PC-9 (cell line): ENCODE measurements at regions not wholly inside any gene's neighbourhood (a gene's known extent, or its start where the extent isn't known, plus 50 kb on each side); places are given as distances from the start of the nearest gene placed in this dataset.

Source experiments
- BruUV-seq: library from RNA; stranded (reverse); fragments of 400-500 nt; replicated peaks from 2 replicates; lab custom pipeline; 2021; lab: Mats Ljungman, UMichigan
- CTCF ChIA-PET: fragments of 300-600 bp; sonication (Branson Sonifier 250); formaldehyde crosslinking; loops from one replicate; lab custom pipeline; 2022; ENCODE audit warnings: antibody characterized with exemption; lab: Charles Lee
- POLR2A ChIA-PET: fragments of 300-600 bp; sonication (Branson Sonifier 250); formaldehyde crosslinking; loops from one replicate; lab custom pipeline; 2022; ENCODE audit warnings: antibody characterized with exemption; ENCODE audit not compliant: unreplicated experiment; lab: Charles Lee
- DNase-seq, 2 experiments: peaks; one replicate each; pipeline versions ENCODE4 v3.0.0 to v3.0.0-alpha.2; 2015 to 2022; ENCODE audit warnings: mixed read lengths in 1 of 2
- H2AFZ ChIP-seq: fragments of 200-600 bp; sonication (generic); 2 replicates; pipeline ENCODE4 v1.8.1; 2017; ENCODE audit warnings: antibody characterized with exemption
- H3F3A ChIP-seq: fragments of 200-600 bp; sonication (generic); 2 replicates; pipeline ENCODE4 v1.8.1; 2017; ENCODE audit warnings: antibody characterized with exemption, mild to moderate bottlenecking, low read depth; ENCODE audit not compliant: insufficient read depth
- H3K27ac ChIP-seq: fragments of 200-600 bp; sonication (generic); 2 replicates; pipeline ENCODE4 v1.6.1; 2016; ENCODE audit warnings: mixed run types
- H3K27me3 ChIP-seq: fragments of 200-600 bp; sonication (generic); 2 replicates; pipeline ENCODE4 v1.6.1; 2016; ENCODE audit warnings: low read depth, mixed run types; ENCODE audit not compliant: insufficient read depth
- H3K36me3 ChIP-seq: fragments of 200-600 bp; sonication (generic); 2 replicates; pipeline ENCODE4 v1.6.1; 2016; ENCODE audit warnings: low read depth, mixed run types
- H3K4me1 ChIP-seq: fragments of 200-600 bp; sonication (generic); replicated peaks from 2 replicates; pipeline ENCODE4 v1.6.1; 2016; ENCODE audit warnings: mixed run types; ENCODE audit not compliant: insufficient read depth
- H3K4me2 ChIP-seq: fragments of 200-600 bp; sonication (generic); 2 replicates; pipeline ENCODE4 v1.6.1; 2017; ENCODE audit warnings: mixed run types
- H3K4me3 ChIP-seq: fragments of 200-600 bp; sonication (generic); 2 replicates; pipeline ENCODE4 v1.6.1; 2016; ENCODE audit warnings: mixed run types
- H3K79me2 ChIP-seq: fragments of 200-600 bp; sonication (generic); 2 replicates; pipeline ENCODE4 v1.6.1; 2017; ENCODE audit warnings: low read depth, mixed run types
- H3K9me2 ChIP-seq: fragments of 200-600 bp; sonication (generic); 2 replicates; pipeline ENCODE4 v1.8.1; 2017; ENCODE audit warnings: mild to moderate bottlenecking; ENCODE audit not compliant: insufficient read depth
- H3K9me3 ChIP-seq: fragments of 200-600 bp; sonication (generic); 2 replicates; pipeline ENCODE4 v1.8.1; 2016; ENCODE audit warnings: low read depth; ENCODE audit not compliant: insufficient read depth
- H4K20me1 ChIP-seq: fragments of 200-600 bp; sonication (generic); 2 replicates; pipeline ENCODE4 v1.8.1; 2017; ENCODE audit not compliant: insufficient read depth
- EZH2 ChIP-seq: fragments of 200-600 bp; sonication (generic); IDR thresholded peaks from 2 replicates; pipeline ENCODE4 v1.8.0; 2017; ENCODE audit warnings: antibody characterized with exemption, low read depth
- intact Hi-C: fragments of 100-400 bp; cut with micrococcal nuclease; formaldehyde crosslinking; loops from one replicate; pipeline ENCODE4 v1.10.0; 2022; ENCODE audit not compliant: unreplicated experiment
- TF ChIP-seq, protein P1 (sequence below): fragments of 200-600 bp; sonication (generic); conservative IDR thresholded peaks from 2 replicates; pipeline ENCODE4 v1.6.1; 2017; ENCODE audit warnings: mixed run types, antibody characterized with exemption, mild to moderate bottlenecking, moderate library complexity

DNA sequence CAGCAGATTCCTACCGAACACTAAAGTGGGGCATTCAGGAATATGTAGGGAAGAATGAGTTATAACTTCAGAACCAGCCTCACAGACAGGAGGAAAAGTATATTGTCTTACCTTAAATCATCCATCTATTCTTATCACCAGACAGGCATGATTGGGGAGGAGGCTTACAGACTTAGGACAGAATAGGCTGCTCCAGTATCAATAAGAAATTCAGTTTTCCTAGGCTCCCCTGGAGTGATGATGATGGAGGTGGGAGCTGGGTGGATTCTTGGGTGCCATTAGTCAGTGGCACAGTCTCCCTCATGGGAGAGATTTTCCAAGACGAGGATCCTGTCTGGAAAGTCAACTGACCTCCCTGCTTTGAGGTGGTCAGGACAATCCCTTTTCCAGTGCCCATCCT is 225.0 kb downstream of the AASDHPPT start:
- Histone ChIP-seq H4K20me1 (no peaks in the 10 kb centered on the region), H3K4me2 (no peak overlapping the region), H3K9me3 (peaks cover 8% of the 10 kb centered on the region; the same call in 1 of the 2 replicates), H3K79me2 (no peaks in the 10 kb centered on the region), H3K27me3 (no peaks in the 10 kb centered on the region), H3K27ac (no peak overlapping the region), H3K36me3 (no peaks in the 10 kb centered on the region), H2AFZ (no peak overlapping the region), H3K9me2 (no peaks in the 10 kb centered on the region), H3K4me1 (peaks cover 12% of the 10 kb centered on the region), H3F3A (no peaks in the 10 kb centered on the region), H3K4me3 (no peak overlapping the region)
- intact Hi-C loops: no loop called here
- no peak for DNase-seq
- ChIA-PET POLR2A (no interaction called here), CTCF (no interaction called here)
- TF ChIP-seq, protein P1, sequence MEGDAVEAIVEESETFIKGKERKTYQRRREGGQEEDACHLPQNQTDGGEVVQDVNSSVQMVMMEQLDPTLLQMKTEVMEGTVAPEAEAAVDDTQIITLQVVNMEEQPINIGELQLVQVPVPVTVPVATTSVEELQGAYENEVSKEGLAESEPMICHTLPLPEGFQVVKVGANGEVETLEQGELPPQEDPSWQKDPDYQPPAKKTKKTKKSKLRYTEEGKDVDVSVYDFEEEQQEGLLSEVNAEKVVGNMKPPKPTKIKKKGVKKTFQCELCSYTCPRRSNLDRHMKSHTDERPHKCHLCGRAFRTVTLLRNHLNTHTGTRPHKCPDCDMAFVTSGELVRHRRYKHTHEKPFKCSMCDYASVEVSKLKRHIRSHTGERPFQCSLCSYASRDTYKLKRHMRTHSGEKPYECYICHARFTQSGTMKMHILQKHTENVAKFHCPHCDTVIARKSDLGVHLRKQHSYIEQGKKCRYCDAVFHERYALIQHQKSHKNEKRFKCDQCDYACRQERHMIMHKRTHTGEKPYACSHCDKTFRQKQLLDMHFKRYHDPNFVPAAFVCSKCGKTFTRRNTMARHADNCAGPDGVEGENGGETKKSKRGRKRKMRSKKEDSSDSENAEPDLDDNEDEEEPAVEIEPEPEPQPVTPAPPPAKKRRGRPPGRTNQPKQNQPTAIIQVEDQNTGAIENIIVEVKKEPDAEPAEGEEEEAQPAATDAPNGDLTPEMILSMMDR: no peak
- TF ChIP-seq EZH2: no peak
- no TSS peak for BruUV-seq

DNA sequence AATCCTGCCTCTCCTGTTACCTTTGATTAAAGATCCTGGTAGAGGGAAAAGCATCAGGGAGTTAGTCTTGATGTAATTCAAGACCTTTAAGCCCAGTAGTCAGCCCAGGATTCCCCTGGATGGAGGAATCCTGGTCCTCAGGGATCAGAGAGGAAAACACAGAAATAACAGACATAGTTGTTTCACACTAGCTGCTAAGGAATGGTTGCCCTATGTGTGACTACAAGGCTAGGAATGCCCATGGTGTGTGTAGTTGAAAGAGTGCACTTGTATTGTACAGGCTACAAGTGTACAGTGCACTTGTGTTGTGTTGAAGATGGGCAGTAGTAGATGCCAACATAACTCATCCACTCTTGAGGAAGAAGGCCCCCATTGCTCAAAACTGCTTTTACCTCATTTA is 226.8 kb downstream of the AASDHPPT start:
- TF ChIP-seq, protein P1: no peak
- no peak for TF ChIP-seq EZH2
- Histone ChIP-seq H2AFZ (no peak overlapping the region), H3K4me3 (no peak overlapping the region), H3K79me2 (no peaks in the 10 kb centered on the region), H3K27ac (no peak overlapping the region), H3K36me3 (no peaks in the 10 kb centered on the region), H3F3A (no peaks in the 10 kb centered on the region), H3K27me3 (no peaks in the 10 kb centered on the region), H3K4me1 (peaks cover 12% of the 10 kb centered on the region), H3K4me2 (no peak overlapping the region), H3K9me2 (no peaks in the 10 kb centered on the region), H4K20me1 (no peaks in the 10 kb centered on the region), H3K9me3 (peaks cover 8% of the 10 kb centered on the region; the same call in 1 of the 2 replicates)
- intact Hi-C loops: no loop called here
- no peak for DNase-seq
- no TSS peak for BruUV-seq
- POLR2A ChIA-PET: no interaction called here
- CTCF ChIA-PET: no interaction called here

DNA sequence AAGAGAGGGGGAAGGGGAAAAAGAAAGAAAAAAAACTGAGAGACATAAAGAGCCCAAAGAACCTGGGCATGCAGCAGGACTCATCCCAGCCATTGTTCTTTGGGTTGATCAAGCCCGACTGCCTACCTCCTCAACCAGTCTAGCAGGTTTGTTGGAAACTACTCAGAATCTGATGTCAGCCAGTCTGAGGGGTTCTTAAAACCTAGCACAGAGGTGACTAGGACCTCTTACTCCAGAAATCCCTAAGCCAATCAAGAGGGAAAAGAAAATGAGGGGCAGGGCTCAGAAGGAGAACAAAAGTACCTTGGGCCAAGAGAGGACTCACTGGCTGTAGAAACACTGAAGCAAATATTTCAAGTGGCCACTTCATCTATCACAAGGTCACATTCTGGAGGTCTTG is 228.0 kb downstream of the AASDHPPT start:
- TF ChIP-seq, protein P1: no peak
- TF ChIP-seq EZH2: no peak
- no peaks in the 10 kb centered on the region for H3F3A ChIP-seq
- H3K9me3 ChIP-seq: peaks cover 8% of the 10 kb centered on the region; the same call in 1 of the 2 replicates
- H4K20me1 ChIP-seq: no peaks in the 10 kb centered on the region
- intact Hi-C loops: no loop called here
- no peak overlapping the region for H2AFZ ChIP-seq
- H3K27me3 ChIP-seq: no peaks in the 10 kb centered on the region
- H3K9me2 ChIP-seq: no peaks in the 10 kb centered on the region
- DNase-seq: peak; percentile 4 to 68
- CTCF ChIA-PET: no interaction called here
- H3K4me1 ChIP-seq: peaks cover 12% of the 10 kb centered on the region
- H3K4me3 ChIP-seq: no peak overlapping the region
- BruUV-seq: no TSS peak
- no peaks in the 10 kb centered on the region for H3K36me3 ChIP-seq
- no peak overlapping the region for H3K27ac ChIP-seq
- POLR2A ChIA-PET: no interaction called here
- peak overlapping the region; percentile 29 for H3K4me2 ChIP-seq
- no peaks in the 10 kb centered on the region for H3K79me2 ChIP-seq
